Bone marrow (tissue), 2 donors: ENCODE measurements at regions not wholly inside any gene's neighbourhood (a gene's known extent, or its start where the extent isn't known, plus 50 kb on each side); places are given as distances from the start of the nearest gene placed in this dataset.

Experiments used
- DNase-seq, 2 donors: peaks; one replicate each; lab custom pipeline; 2025; lab: John Stamatoyannopoulos, UW

- DNase-seq = no peak
Measured at GRCh38 chr14:42378880-42379279, 772.2 kb downstream of the LRFN5 start.

- DNase-seq = no peak
Measured at GRCh38 chr14:42378274-42378673, 771.6 kb downstream of the LRFN5 start.

DNA sequence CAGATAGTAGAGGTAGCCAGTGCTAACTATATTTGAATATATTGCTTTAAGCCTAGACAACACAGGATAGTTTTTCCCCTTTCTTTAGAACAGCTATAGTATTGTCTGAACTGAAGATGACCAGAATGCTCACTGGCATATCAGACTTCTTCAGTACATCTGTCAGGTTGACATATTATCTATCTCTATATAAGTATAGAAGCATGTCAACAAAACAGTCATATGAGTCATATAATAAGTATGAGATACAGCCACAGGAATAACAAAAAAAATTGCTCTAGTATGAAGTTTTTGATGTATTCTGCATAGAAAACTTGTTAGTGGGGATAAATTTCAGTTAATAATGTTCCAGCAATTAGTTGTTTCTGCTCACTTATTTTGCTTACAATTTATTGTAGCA, 767.7 kb downstream of the LRFN5 start:
- no peak for DNase-seq

GRCh38 chr14:42370056-42370455, 763.4 kb downstream of the LRFN5 start:
- no peak for DNase-seq

- DNase-seq = no peak
Measured at GRCh38 chr14:42368234-42368633, 761.6 kb downstream of the LRFN5 start.

GRCh38 chr14:42353315-42353714, 746.6 kb downstream of the LRFN5 start:
- DNase-seq = no peak

- no peak for DNase-seq
Measured at GRCh38 chr14:42335918-42336317, 729.2 kb downstream of the LRFN5 start.

DNA sequence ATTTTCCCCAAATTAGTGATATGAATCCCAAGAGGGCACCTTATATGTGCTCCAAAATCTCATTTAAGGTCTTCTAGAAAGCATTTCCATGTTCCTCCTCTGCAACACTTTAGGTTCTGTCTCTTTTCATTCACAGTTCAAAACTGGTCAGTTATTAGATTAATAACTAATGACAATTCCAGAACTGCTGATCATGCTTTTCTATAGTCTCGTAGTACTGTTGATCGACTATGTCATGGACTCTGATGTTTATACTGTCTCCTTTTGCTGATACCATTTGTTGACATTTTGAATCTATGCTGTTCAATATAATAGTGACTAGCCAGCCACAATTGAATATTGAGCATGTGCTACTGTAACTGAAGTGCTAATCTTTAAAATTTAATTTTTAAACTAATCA, 728.3 kb downstream of the LRFN5 start:
- DNase-seq = no peak

DNA sequence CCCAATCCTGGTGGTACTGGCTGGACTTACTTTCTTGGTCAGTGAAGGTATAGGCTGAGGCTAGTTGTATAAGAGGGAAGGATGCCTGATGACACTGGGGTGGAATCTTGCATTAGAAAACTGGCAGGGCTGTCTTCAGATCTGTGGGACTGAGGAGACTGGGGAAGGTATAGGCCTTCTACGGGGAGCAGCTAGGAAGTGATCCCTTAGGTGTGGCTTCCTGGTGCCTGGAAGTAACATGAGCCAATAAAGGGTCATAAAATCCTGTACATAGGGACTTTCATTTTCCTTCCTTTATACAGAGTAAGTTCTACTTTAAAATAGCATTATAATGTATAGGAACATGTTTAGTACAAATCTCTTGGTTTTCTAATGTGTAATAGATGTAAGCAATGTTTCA, 716.8 kb downstream of the LRFN5 start:
- no peak for DNase-seq

GRCh38 chr14:42322531-42323284, 716.0 kb downstream of the LRFN5 start:
- DNase-seq = no peak

- no peak for DNase-seq
Measured at GRCh38 chr14:42319996-42320395, 713.3 kb downstream of the LRFN5 start.

DNA sequence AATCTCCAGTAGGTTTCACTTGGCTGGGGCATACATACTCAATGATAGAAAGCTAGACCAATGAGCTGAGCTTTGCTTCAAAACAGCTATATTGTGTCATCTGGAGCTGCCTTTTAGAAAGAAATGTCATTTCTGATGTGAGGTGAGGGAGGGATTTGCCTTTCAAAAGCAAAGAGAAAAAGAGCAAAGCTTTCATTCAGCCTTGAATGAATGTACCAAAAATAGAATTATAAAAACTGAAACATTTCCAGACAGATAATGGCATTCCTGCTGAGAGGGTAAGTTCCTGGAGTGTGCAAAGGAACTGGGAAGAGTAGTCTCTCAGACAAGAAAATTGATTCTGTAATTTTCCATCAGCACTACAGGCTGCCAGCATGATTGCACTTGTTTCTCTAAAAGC, 710.0 kb downstream of the LRFN5 start:
- no peak for DNase-seq

DNA sequence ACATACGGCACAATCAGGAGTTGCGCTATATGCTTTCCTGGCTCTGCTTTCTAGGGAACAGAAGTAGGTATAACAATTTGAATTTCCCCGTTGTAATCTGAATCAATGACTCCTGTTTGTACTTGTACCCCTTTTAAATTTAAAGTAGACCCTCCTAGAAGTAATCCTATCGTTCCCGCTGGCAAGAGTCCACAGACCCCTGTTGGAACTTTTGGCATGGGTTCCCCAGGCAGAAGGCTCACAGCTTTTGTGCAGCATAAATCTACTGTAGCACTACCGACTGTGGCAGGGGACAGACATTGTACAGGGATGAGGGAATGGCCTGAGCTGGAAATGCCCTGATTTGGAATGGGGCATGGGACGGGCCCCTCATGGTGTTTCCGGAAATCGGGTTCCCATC, 705.2 kb downstream of the LRFN5 start:
- DNase-seq = no peak

DNA sequence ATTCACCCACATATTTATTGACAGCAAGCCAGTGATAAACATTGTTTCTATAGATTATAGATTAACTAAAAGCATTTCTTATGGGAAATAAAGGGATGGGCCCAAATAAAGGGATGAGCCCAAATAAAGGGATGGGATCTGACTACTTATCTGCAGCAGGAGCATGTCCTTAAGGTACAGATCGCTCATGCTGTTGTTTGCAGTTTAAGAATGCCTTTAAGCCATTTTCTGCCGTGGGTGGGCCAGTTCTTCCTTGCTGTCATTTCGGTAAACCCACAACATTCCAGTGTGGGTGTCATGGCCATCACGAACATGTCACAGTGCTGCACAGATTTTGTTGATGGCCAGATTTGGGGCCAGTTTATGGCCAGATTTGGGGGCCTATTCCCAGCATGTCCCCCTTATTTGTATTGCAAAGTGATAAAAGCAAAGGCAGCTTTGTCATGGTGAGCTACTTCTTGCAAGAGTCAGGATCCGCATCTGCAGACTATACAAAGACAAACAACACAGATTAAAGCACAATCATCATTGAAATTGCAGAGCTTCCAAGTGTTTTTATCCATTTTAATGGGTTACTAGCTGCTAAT, 700.7 kb downstream of the LRFN5 start:
- no peak for DNase-seq

DNA sequence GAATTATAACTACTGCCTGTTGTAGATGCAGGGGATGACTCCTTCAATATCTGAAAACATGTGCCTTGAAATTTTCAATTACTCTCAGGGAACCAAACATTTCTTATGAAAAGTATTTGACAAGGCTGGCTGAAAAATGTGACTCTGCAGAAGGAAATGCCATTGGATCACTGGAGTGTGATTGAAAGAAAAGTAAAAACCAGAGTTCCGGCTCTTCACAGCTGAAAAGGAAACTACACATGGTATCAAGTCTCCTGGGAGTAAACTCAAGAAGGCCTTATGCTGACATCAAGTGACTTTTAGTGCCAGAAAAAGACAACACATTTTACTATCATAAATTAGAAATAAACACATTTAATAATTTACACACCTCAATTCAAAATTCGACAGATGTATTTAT, 693.0 kb downstream of the LRFN5 start:
- no peak for DNase-seq

- DNase-seq = no peak
Measured at GRCh38 chr14:42293180-42293579, 686.5 kb downstream of the LRFN5 start.

DNA sequence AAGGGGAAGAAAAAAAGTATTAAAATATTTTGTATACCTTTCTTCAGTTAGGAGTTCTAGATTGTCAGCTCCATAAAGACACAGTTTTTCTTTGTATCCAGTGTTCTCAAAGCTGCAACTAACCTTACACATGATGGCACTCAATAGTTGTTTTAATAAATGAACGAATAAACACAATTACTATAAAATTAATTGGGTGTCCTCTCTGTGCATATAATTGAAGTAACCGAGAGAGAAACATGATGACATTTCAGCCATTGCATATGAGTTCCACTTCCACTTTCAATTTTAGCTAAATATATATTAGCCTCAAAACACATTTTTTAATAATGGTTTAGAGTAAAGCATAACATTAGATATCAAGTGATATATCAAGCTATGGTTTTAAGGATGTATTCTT, 671.2 kb downstream of the LRFN5 start:
- no peak for DNase-seq

GRCh38 chr14:42269234-42269633, 662.6 kb downstream of the LRFN5 start:
- DNase-seq = no peak

DNA sequence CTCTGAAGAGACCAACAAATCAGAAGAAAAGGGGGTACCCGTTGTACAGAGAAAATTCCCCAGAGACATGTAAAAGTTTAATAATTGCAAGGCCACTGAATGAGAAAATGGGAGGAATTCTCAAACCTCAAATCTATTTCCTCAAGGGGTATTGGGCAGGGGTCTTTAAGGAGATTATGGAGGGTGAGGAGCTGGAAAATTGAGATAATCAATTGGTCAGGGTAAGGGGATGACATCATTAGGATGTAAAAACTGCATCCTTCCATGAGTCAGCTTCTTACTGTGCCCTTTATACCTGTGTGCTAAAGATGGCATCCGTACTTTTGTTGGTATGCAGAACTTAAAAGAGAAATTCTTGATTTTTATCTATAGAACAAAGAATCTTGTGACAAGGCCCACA, 641.5 kb downstream of the LRFN5 start:
- DNase-seq = no peak

GRCh38 chr14:42241101-42241500, 634.4 kb downstream of the LRFN5 start:
- DNase-seq = no peak

GRCh38 chr14:42229976-42230375, 623.3 kb downstream of the LRFN5 start:
- no peak for DNase-seq

DNA sequence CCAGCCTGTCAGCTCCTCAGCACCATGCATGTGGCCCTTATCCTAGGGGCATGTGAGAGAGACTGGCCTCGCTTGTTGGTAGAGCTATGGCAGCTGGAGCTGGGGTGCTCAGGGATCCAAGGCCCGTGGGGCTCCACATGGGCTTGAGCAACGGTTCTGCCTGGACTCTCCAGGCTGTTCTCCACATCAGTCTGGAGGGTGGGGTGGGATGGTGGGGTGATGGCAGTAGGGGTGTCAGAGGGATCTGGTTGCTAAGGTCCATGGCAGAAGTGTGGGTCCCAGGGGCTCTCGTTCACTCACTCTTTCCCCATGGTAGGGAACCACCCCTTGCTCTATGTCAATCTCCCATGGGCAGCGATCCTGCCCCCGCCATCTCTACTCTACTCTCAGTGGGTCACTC, 622.6 kb downstream of the LRFN5 start:
- DNase-seq = no peak

- DNase-seq = no peak
Measured at GRCh38 chr14:42228611-42229010, 621.9 kb downstream of the LRFN5 start.
